Lower lobe of right lung (tissue), 2 donors: ENCODE measurements at regions not wholly inside any gene's neighbourhood (a gene's known extent, or its start where the extent isn't known, plus 50 kb on each side); places are given as distances from the start of the nearest gene placed in this dataset.

Experiments
- ATAC-seq, 2 donors: fragments of 200-7000 bp; cut with Tn5 transposase; one replicate each; pipeline ENCODE4 v1.9.1; 2020 to 2022; ENCODE audit warnings: mild to moderate bottlenecking in 2 of 2, moderate library complexity in 2 of 2
- DNase-seq: peaks from one replicate; pipeline ENCODE4 v3.0.0-alpha.2; 2020
- H3K27ac ChIP-seq: fragments of 200-600 bp; one replicate; pipeline ENCODE4 v1.8.0; 2022
- H3K27me3 ChIP-seq: fragments of 200-600 bp; one replicate; pipeline ENCODE4 v1.8.0; 2022; ENCODE audit warnings: low read depth
- H3K36me3 ChIP-seq: fragments of 200-600 bp; one replicate; pipeline ENCODE4 v1.8.0; 2022; ENCODE audit warnings: mild to moderate bottlenecking
- H3K4me1 ChIP-seq: fragments of 200-600 bp; one replicate; pipeline ENCODE4 v1.8.0; 2022
- H3K4me3 ChIP-seq: fragments of 200-600 bp; one replicate; pipeline ENCODE4 v1.8.0; 2022; ENCODE audit warnings: mild to moderate bottlenecking
- H3K9me3 ChIP-seq: fragments of 200-600 bp; one replicate; pipeline ENCODE4 v1.8.0; 2022
- CTCF ChIP-seq: fragments of 200-600 bp; IDR thresholded peaks from one replicate; pipeline ENCODE4 v1.8.0; 2022; ENCODE audit warnings: antibody characterized with exemption, mild to moderate bottlenecking
- intact Hi-C: fragments of 100-400 bp; cut with DNase I; formaldehyde crosslinking; loops from one replicate; pipeline ENCODE4 v1.11.0; 2022
- donor health status: DM: no; HTN: yes; CAD: no; lungs with severe emphysema.

GRCh38 chr19:28908941-28909340 lies 304.0 kb downstream of the UQCRFS1 start:
- ATAC-seq (no peak), DNase-seq (no peak)
- Histone ChIP-seq H3K27ac (no peak overlapping the region), H3K27me3 (no peaks in the 10 kb centered on the region), H3K9me3 (no peaks in the 10 kb centered on the region), H3K4me1 (no peaks in the 10 kb centered on the region), H3K4me3 (no peak overlapping the region), H3K36me3 (no peaks in the 10 kb centered on the region)
- intact Hi-C loops, result no loop called here
- no peak for TF ChIP-seq CTCF

DNA sequence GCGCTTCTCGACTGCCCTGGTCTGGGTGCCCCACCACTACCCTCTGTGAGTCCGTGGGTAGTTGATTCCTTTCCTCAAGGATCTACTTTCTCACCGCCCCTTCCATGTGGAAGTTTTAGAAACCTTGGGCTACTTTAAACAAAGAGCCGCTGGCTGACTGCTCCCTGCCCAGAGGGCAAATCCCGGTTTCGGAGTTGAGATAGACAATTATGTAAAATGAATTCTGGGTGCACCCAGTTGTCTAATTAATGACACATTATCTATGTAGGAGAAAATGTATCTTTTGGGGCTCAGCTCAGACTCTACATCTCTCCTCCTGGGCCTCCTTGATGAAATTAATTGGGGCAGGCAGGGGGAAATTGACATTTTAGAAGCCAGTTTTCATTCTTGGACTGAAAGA lies 305.4 kb downstream of the UQCRFS1 start:
- intact Hi-C loops, result no loop called here
- no peak overlapping the region for H3K4me3 ChIP-seq
- no peak for TF ChIP-seq CTCF
- no peaks in the 10 kb centered on the region for H3K27me3 ChIP-seq
- DNase-seq (no peak), ATAC-seq (no peak)
- H3K9me3 ChIP-seq, result no peaks in the 10 kb centered on the region
- no peaks in the 10 kb centered on the region for H3K4me1 ChIP-seq
- H3K27ac ChIP-seq, result no peak overlapping the region
- H3K36me3 ChIP-seq, result no peaks in the 10 kb centered on the region

DNA sequence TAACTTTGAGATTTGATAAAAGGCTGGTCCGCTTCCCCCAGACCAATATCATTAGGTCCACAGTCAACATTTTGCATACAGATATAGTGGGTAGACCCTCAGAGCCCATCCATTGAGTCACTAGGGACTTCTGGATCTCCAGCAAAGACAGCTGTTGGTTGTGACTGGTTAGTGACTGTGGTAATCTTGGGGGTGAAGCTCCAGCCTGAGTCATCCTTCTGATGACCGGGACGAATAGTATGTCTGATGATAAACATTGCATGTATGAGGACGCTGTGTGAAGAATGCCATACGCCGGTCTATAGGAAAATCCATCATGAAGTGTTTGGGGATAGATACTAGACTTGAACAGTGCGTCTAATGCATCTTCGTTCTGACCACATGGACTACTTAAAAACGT lies 307.0 kb downstream of the UQCRFS1 start:
- intact Hi-C loops, result no loop called here
- Histone ChIP-seq H3K4me3 (no peak overlapping the region), H3K4me1 (no peaks in the 10 kb centered on the region), H3K27me3 (no peaks in the 10 kb centered on the region), H3K9me3 (no peaks in the 10 kb centered on the region), H3K36me3 (no peaks in the 10 kb centered on the region), H3K27ac (no peak overlapping the region)
- DNase-seq (no peak), ATAC-seq (no peak)
- no peak for TF ChIP-seq CTCF

- no peaks in the 10 kb centered on the region for H3K4me1 ChIP-seq
- no peaks in the 10 kb centered on the region for H3K9me3 ChIP-seq
- no peak for DNase-seq
- no peak for ATAC-seq
- no peak overlapping the region for H3K4me3 ChIP-seq
- no peak for TF ChIP-seq CTCF
- H3K36me3 ChIP-seq, result no peaks in the 10 kb centered on the region
- intact Hi-C loops, result no loop called here
- no peaks in the 10 kb centered on the region for H3K27me3 ChIP-seq
- no peak overlapping the region for H3K27ac ChIP-seq
These were observed 313.2 kb downstream of the UQCRFS1 start for GRCh38 chr19:28899703-28900102.

- DNase-seq, result no peak
- TF ChIP-seq CTCF, result no peak
These were observed 314.7 kb downstream of the UQCRFS1 start for GRCh38 chr19:28898249-28898648.

More at GRCh38 chr19:28898249-28898648, 314.7 kb downstream of the UQCRFS1 start:
- Histone ChIP-seq H3K4me1 (no peaks in the 10 kb centered on the region), H3K27ac (no peak overlapping the region), H3K4me3 (no peak overlapping the region), H3K27me3 (no peaks in the 10 kb centered on the region), H3K36me3 (no peaks in the 10 kb centered on the region), H3K9me3 (no peaks in the 10 kb centered on the region)
- no peak for ATAC-seq
- intact Hi-C loops, result no loop called here
